COLO668 (cell line): ENCODE measurements at regions not wholly inside any gene's neighbourhood (a gene's known extent, or its start where the extent isn't known, plus 50 kb on each side); places are given as distances from the start of the nearest gene placed in this dataset.

Source experiments
- DNase-seq: peaks from one replicate; lab custom pipeline; 2025; ENCODE audit not compliant: unreplicated experiment; lab: John Stamatoyannopoulos, UW

- no peak for DNase-seq
Measured at GRCh38 chr5:5804478-5805233, 382.2 kb downstream of the ICE1 start.

- no peak for DNase-seq
Measured at GRCh38 chr5:5800801-5801761, 378.6 kb downstream of the ICE1 start.

DNA sequence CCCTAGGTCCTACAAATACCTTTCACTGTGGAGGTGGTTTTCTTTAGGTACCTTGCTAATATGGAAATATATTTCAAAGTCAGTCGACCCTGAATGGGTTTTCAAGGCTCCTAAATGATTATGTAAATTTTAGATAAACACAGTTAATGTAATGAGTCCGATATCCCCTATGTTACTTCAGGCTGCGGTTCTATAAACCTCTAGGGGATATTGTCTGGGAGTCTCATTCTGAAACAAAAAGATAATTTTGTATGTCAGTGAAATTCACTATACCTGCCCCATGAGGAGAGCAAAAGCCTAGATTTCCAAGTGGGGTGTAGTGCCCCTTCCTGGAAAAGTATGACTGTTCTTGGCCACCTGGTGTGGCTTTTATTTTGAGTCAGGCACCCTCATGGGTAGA, 377.3 kb downstream of the ICE1 start:
- no peak for DNase-seq

- no peak for DNase-seq
Measured at GRCh38 chr5:5799229-5799628, 376.8 kb downstream of the ICE1 start.

GRCh38 chr5:5798462-5798861, 376.0 kb downstream of the ICE1 start:
- no peak for DNase-seq

DNA sequence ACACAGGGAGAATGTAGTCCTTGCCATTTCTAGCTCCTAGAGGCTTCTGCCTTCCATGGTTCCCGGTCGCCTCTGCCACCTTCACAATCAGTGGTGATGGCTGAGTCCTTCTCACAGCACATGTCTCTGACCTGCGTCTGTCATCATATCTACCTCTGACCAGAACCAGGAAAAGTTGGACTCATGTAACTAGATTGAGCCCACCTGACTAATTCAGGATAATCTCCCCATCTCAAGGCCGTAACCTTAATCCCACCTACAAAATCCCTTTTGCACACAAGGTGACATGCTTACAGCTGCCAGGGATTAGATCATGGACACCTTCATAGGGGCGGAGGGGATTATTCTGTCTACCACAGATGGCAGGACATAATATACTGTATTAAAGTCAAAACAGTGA, 375.6 kb downstream of the ICE1 start:
- DNase-seq = no peak

- DNase-seq = no peak
Measured at GRCh38 chr5:5795074-5795771, 372.7 kb downstream of the ICE1 start.

GRCh38 chr5:5794118-5794560, 371.7 kb downstream of the ICE1 start:
- no peak for DNase-seq

DNA sequence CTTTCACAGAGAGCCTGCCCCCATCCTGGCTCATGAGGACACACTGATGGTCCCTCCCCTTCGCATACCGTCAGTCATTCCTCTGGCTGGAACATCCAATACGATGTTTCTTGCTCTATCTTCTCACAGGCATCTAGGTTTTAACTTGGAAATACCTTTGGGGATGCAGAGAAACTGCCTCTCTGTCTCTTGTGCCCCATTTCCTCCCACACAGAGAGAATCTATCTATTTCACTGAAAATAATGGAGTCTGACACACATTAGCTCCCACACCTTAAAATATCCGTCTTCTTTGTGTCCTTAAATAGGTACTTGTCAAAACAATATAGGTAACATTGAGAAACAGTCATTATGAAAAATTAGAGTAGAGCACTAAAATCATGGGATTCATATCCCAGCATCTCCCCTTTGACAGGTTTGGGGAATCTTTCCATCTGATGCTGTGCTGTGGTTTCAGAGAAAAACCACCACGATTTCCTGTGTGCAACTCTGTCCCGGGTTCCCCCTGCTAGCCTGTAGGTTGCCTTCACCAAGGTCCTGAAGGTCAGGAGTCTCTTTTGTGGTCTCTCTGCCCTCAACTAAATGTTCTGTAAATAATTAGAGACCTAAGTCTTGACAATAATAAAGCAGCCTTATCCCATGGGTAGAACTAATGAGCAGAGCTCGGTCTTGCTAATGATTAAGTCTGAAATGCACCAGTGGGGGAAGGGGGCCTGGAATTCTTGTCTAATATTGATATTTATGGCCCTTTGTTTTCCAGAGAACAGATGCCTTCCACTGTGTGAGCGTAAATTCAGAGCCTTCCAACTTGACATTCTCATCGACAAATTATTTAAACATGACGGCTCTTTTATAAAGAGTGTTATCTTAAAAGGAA, 371.0 kb downstream of the ICE1 start:
- no peak for DNase-seq

- DNase-seq = no peak
Measured at GRCh38 chr5:5792106-5792505, 369.6 kb downstream of the ICE1 start.

GRCh38 chr5:5788793-5789192, 366.3 kb downstream of the ICE1 start:
- DNase-seq = no peak

GRCh38 chr5:5787373-5787772, 364.9 kb downstream of the ICE1 start:
- DNase-seq = no peak

- DNase-seq = no peak
Measured at GRCh38 chr5:5784101-5784500, 361.6 kb downstream of the ICE1 start.

- no peak for DNase-seq
Measured at GRCh38 chr5:5783021-5783420, 360.5 kb downstream of the ICE1 start.

- no peak for DNase-seq
Measured at GRCh38 chr5:5782402-5782801, 359.9 kb downstream of the ICE1 start.

DNA sequence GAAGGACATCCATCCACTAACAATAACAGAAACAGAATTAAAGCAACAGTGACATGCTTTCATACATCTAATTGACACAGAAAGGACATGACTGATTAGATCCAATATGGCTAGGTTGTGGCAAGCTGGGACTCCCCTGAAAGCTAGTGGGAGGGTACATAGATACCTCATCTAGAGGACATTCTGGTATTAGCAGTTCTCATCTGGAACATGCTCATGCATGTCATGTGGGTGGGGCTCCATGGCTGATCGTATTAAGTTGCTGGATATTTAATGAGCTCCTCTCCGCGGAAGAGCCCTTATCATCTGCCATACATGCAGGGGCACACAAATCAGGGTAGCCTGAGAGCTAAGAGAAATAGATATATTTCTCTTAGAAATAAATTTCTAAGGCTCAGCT, 358.9 kb downstream of the ICE1 start:
- no peak for DNase-seq

DNA sequence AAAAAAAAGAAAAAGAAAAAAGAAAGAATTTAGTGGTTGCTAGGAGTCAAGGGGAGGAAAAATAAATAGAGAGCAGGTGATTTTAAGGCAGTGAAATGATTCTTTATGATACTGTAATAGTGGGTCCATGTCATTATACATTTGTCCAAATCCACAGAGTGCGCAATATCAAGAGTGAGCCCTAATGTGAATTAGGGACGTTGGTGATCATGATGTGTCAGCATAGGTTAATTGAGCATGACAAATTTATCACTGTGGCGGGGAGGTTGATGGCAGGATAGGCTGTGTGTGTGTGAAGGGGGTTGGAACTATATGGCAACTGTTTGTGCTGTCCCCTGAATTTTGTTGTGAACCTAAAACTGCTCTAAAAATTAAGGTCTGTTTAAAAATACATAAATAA, 357.8 kb downstream of the ICE1 start:
- DNase-seq = no peak

GRCh38 chr5:5777013-5777412, 354.5 kb downstream of the ICE1 start:
- no peak for DNase-seq

- DNase-seq = no peak
Measured at GRCh38 chr5:5772202-5772601, 349.7 kb downstream of the ICE1 start.

DNA sequence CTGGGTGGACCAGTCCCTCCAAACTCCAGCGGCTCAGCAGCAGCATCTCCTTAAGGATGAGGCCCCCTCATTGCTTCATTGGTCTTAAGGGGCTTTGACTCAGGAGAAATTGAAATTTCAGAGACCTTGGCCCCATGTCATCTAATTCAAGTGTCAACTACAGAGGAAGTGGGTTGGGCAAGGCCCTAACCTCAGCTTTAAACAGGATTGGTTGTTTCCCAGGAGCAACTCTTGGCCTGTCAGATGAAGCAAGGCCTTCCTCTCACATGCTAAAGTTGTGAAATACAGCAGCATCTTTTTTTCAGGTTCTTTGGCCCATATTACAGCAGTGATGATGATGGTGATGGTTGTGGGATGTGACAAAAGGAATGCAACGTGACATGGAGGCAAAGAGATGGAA, 348.3 kb downstream of the ICE1 start:
- no peak for DNase-seq
